Esophagus squamous epithelium (tissue), 5 donors: ENCODE measurements at regions not wholly inside any gene's neighbourhood (a gene's known extent, or its start where the extent isn't known, plus 50 kb on each side); places are given as distances from the start of the nearest gene placed in this dataset.

Source experiments
- DNase-seq: peaks from one replicate; lab custom pipeline; 2025; lab: John Stamatoyannopoulos, UW
- H3K27ac ChIP-seq, 4 donors: fragments of 200-600 bp; sonication (generic); one replicate each; pipeline ENCODE4 v1.5.1; 2016 to 2019; ENCODE audit warnings: mild to moderate bottlenecking in 1 of 4
- H3K27me3 ChIP-seq, 4 donors: fragments of 200-600 bp; sonication (generic); 1 replicate in 3 of 4; 2 replicates in 1 of 4; pipeline versions ENCODE4 v1.5.1 to v1.6.0; 2017 to 2021; ENCODE audit warnings: antibody characterized with exemption in 1 of 4
- H3K36me3 ChIP-seq, 3 donors: fragments of 200-600 bp; sonication (generic); one replicate each; pipeline ENCODE4 v1.5.1; 2016 to 2019
- H3K4me1 ChIP-seq, 3 donors: fragments of 200-600 bp; sonication (generic); one replicate each; pipeline ENCODE4 v1.5.1; 2017 to 2019
- H3K4me3 ChIP-seq, 4 donors: fragments of 200-600 bp; sonication (generic); 1 replicate in 3 of 4; 2 replicates in 1 of 4; pipeline ENCODE4 v1.5.1; 2016 to 2019; ENCODE audit warnings: mild to moderate bottlenecking in 2 of 4, moderate library complexity in 1 of 4
- H3K9me3 ChIP-seq, 3 donors: fragments of 200-600 bp; sonication (generic); one replicate each; pipeline ENCODE4 v1.5.1; 2016 to 2019
- POLR2A ChIP-seq, 4 donors: fragments of 450-650 bp; IDR thresholded peaks; one replicate each; pipeline ENCODE4 v1.6.1; 2017; ENCODE audit warnings: antibody characterized with exemption in 4 of 4, mild to moderate bottlenecking in 4 of 4, moderate library complexity in 3 of 4
- WGBS, 2 donors: methylation state at CpG; one replicate each; pipeline ENCODE4 v1.1.5; 2018; 5-methylcytosine and 5-hydroxymethylcytosine counted together
- intact Hi-C: fragments of 100-400 bp; cut with DNase I; formaldehyde crosslinking; loops from one replicate; pipeline ENCODE4 v1.15.0; 2022
- TF ChIP-seq, protein P1 (sequence below), 6 experiments: fragments of 450-650 bp in 4 of 6; fragments of 200-600 bp in 2 of 6; sonication (generic) in 2 of 6; IDR thresholded peaks; one replicate each; pipeline ENCODE4 v1.5.1; 2016 to 2019; ENCODE audit warnings: antibody characterized with exemption in 6 of 6, mild to moderate bottlenecking in 4 of 6, moderate library complexity in 4 of 6
- donor health status: DM: yes; HTN: yes; CAD: no.

DNA sequence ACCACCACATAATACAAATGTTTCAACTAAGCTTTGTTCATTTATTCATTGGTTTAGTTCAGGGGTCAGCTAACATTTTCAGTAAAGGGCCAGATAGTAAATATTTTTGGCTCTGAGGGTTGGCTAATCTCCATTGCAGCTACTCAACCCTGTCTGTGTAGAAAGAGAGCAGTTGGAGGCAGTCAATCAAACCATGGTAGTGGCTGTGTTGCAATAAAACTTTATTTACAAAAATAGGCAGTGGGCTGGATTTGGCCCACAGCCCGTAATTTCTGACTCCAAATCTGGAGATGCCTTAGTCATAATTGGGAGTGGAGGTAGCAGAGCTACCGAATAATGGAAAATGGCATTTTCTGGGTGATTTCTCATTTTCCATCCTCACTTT lies 242.5 kb upstream of the ZFP64 start:
- no peak for TF ChIP-seq POLR2A (IDR thresholded peaks at IDR 0.05)
- TF ChIP-seq, protein P1, sequence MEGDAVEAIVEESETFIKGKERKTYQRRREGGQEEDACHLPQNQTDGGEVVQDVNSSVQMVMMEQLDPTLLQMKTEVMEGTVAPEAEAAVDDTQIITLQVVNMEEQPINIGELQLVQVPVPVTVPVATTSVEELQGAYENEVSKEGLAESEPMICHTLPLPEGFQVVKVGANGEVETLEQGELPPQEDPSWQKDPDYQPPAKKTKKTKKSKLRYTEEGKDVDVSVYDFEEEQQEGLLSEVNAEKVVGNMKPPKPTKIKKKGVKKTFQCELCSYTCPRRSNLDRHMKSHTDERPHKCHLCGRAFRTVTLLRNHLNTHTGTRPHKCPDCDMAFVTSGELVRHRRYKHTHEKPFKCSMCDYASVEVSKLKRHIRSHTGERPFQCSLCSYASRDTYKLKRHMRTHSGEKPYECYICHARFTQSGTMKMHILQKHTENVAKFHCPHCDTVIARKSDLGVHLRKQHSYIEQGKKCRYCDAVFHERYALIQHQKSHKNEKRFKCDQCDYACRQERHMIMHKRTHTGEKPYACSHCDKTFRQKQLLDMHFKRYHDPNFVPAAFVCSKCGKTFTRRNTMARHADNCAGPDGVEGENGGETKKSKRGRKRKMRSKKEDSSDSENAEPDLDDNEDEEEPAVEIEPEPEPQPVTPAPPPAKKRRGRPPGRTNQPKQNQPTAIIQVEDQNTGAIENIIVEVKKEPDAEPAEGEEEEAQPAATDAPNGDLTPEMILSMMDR (IDR thresholded peaks at IDR 0.05): no peak
- Histone ChIP-seq H3K27me3 (peaks cover 0 to 3% (median 0%) of the 10 kb centered on the region in 4 donors), H3K27ac (no peak overlapping the region), H3K4me1 (no peaks in the 10 kb centered on the region), H3K9me3 (no peaks in the 10 kb centered on the region), H3K4me3 (no peak overlapping the region), H3K36me3 (no peaks in the 10 kb centered on the region)
- no peak for DNase-seq
- intact Hi-C loops: no loop called here
- 51 to 56% methylated on average over 2 of the region's 2 CpGs for WGBS, 2 donors

- intact Hi-C loops: no loop called here
- no peak for DNase-seq
- Histone ChIP-seq H3K27ac (peak overlapping the region in 1 of 4 donors; percentile 16), H3K4me1 (no peaks in the 10 kb centered on the region), H3K27me3 (peaks cover 0 to 3% (median 0%) of the 10 kb centered on the region in 4 donors), H3K36me3 (no peaks in the 10 kb centered on the region), H3K4me3 (no peak overlapping the region), H3K9me3 (no peaks in the 10 kb centered on the region)
- TF ChIP-seq, protein P1 (IDR thresholded peaks at IDR 0.05): no peak
- TF ChIP-seq POLR2A (IDR thresholded peaks at IDR 0.05): no peak
- WGBS, 2 donors: 85 to 90% methylated on average over 2 of the region's 2 CpGs
Measured at GRCh38 chr20:52433326-52434040, 241.9 kb upstream of the ZFP64 start.

GRCh38 chr20:52432740-52433139 lies 241.2 kb upstream of the ZFP64 start:
- intact Hi-C loops: no loop called here
- Histone ChIP-seq H3K27ac (no peak overlapping the region), H3K4me1 (no peaks in the 10 kb centered on the region), H3K4me3 (no peak overlapping the region), H3K9me3 (no peaks in the 10 kb centered on the region), H3K27me3 (no peaks in the 10 kb centered on the region), H3K36me3 (no peaks in the 10 kb centered on the region)
- TF ChIP-seq, protein P1 (IDR thresholded peaks at IDR 0.05): no peak
- no peak for TF ChIP-seq POLR2A (IDR thresholded peaks at IDR 0.05)
- 69 to 72% methylated on average over 2 of the region's 2 CpGs for WGBS, 2 donors
- no peak for DNase-seq

GRCh38 chr20:52429029-52429428 lies 237.4 kb upstream of the ZFP64 start:
- WGBS, 2 donors: 84 to 100% methylated on average over 1 of the region's 1 CpG
- Histone ChIP-seq H3K36me3 (no peaks in the 10 kb centered on the region), H3K4me3 (no peak overlapping the region), H3K27me3 (no peaks in the 10 kb centered on the region), H3K9me3 (peaks cover 0 to 3% (median 0%) of the 10 kb centered on the region in 3 donors), H3K27ac (no peak overlapping the region), H3K4me1 (peaks cover 0 to 4% (median 0%) of the 10 kb centered on the region in 3 donors)
- TF ChIP-seq, protein P1 (IDR thresholded peaks at IDR 0.05): no peak
- TF ChIP-seq POLR2A (IDR thresholded peaks at IDR 0.05): no peak
- DNase-seq: no peak
- intact Hi-C loops: no loop called here

DNA sequence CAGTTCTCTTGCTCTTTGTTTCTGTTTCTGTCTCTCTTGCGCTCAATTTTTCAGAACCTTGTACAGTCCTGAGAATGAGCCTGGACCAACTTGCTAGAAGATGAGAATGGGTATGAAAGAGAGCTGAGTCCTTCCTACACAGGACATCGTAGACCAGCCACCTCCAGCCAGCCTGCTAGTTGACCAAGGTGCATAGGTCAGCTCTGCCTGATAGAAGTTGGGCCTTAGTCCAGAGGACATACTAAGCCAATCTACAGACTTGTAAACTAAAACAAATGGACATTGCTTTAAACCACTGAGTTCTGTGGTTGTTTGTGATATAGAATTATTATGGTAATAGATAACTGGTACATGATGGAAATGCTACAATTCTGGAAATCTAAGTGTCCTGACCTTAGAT lies 236.4 kb upstream of the ZFP64 start:
- TF ChIP-seq, protein P1 (IDR thresholded peaks at IDR 0.05): no peak
- TF ChIP-seq POLR2A (IDR thresholded peaks at IDR 0.05): no peak
- Histone ChIP-seq H3K27me3 (no peaks in the 10 kb centered on the region), H3K36me3 (no peaks in the 10 kb centered on the region), H3K9me3 (peaks cover 0 to 6% (median 0%) of the 10 kb centered on the region in 3 donors), H3K4me1 (peaks cover 0 to 4% (median 0%) of the 10 kb centered on the region in 3 donors), H3K27ac (no peak overlapping the region), H3K4me3 (no peak overlapping the region)
- intact Hi-C loops: no loop called here
- no peak for DNase-seq
- WGBS, 2 donors: 87 to 100% methylated on average over 2 of the region's 2 CpGs
